HUES64 (cell line): ENCODE measurements at regions not wholly inside any gene's neighbourhood (a gene's known extent, or its start where the extent isn't known, plus 50 kb on each side); places are given as distances from the start of the nearest gene placed in this dataset.
"Not testable (repeated sequence)": the region's sequence is repeated elsewhere in the genome, so short reads cannot be mapped to it uniquely, and the experiment has no call there.

ENCODE experiments used
- H3K27ac ChIP-seq: 2 replicates; pipeline ENCODE4 v1.7.0; 2013; ENCODE audit warnings: low read depth, low read length, inconsistent platforms
- H3K27me3 ChIP-seq: 2 replicates; pipeline ENCODE4 v1.6.1; 2013; ENCODE audit warnings: mild to moderate bottlenecking, low read length; ENCODE audit not compliant: insufficient read depth
- H3K36me3 ChIP-seq: 2 replicates; pipeline ENCODE4 v1.6.1; 2013; ENCODE audit warnings: mild to moderate bottlenecking, low read length; ENCODE audit not compliant: insufficient read depth
- H3K4me1 ChIP-seq: 2 replicates; pipeline ENCODE4 v1.6.1; 2013; ENCODE audit warnings: mild to moderate bottlenecking, low read length, moderate library complexity; ENCODE audit not compliant: insufficient read depth
- H3K4me3 ChIP-seq: 2 replicates; pipeline ENCODE4 v1.5.1; 2013; ENCODE audit warnings: mild to moderate bottlenecking, low read length, moderate library complexity
- H3K9ac ChIP-seq: 2 replicates; pipeline ENCODE4 v1.6.1; 2013; ENCODE audit warnings: mild to moderate bottlenecking, low read depth, low read length
- H3K9me3 ChIP-seq: 2 replicates; pipeline ENCODE4 v1.6.1; 2013; ENCODE audit warnings: low read depth, low read length; ENCODE audit not compliant: insufficient read depth
- WGBS: fragments of 150-250, 120-280 bp; methylation state at CpG from one replicate; pipeline ENCODE4 v1.1.7; 2013; ENCODE audit warnings: missing lambda C conversion rate; 5-methylcytosine and 5-hydroxymethylcytosine counted together

DNA sequence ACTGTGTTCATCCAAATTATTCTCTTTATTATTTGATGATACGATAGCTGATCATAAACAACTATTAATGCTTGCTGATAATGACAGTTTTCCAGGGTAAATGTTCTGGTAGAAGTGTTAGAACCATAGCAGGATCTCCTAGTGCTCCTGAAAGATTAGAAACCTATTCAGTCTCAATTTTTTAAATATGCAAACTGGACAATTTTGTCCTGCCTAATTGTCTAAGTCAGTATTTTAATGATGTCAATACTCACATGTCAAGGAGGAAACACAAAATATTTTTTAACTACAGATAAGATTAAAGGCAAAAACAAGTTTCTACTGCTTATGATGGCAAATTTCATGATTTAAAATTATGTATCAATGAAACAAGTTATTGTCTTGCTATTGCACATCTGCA, 233.9 kb downstream of the RFPL4B start:
- 100% methylated on average over 1 of the region's 1 CpG for WGBS
- H3K4me3 ChIP-seq, result no peak overlapping the region
- no peaks in the 10 kb centered on the region for H3K4me1 ChIP-seq
- no peaks in the 10 kb centered on the region for H3K27me3 ChIP-seq
- H3K9me3 ChIP-seq, result no peaks in the 10 kb centered on the region
- H3K9ac ChIP-seq, result no peak overlapping the region
- no peak overlapping the region for H3K27ac ChIP-seq
- no peaks in the 10 kb centered on the region for H3K36me3 ChIP-seq

DNA sequence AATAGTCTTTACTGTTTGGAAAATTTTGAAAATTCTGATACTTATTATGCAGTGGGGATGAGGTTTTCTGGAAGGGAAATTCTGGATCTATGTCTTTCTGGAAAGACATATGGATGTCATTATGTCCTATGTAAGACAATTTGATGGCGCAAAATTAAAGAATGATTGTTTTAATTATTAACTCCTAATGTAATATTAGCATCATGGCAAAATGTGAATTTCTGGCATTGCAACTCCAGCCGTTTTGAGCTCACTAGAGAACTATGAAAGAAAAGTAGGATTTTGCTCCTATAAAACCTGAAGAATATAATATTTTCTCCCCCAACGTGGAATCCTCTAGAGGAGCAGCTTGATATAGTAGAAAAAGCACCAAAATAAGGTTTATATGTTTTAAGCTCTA, 243.2 kb downstream of the RFPL4B start:
- no peaks in the 10 kb centered on the region for H3K36me3 ChIP-seq
- H3K27me3 ChIP-seq, result no peaks in the 10 kb centered on the region
- no peak overlapping the region for H3K27ac ChIP-seq
- no peaks in the 10 kb centered on the region for H3K4me1 ChIP-seq
- H3K4me3 ChIP-seq, result no peak overlapping the region
- peaks cover 14% of the 10 kb centered on the region for H3K9me3 ChIP-seq
- no peak overlapping the region for H3K9ac ChIP-seq
- 90% methylated on average over 2 of the region's 3 CpGs for WGBS

DNA sequence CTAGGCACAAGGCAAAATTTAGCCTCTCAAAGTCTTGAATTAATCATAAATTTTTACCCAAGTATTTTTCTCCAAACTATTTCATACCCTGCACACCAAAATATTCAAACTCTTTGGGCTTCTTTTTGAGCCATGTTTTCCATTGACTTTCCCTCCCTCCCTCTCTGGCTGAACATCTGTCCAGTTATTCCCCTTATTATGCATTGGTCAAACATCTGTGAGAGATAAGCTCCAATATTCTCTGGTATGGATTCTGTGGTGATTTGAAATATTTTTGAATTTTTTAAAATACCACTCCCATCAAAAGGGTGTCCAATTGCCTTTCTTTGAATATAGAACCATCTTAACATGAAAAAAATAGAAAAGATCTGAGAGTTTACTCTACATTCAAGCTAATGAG, 244.2 kb downstream of the RFPL4B start:
- no peaks in the 10 kb centered on the region for H3K4me1 ChIP-seq
- no peak overlapping the region for H3K27ac ChIP-seq
- H3K36me3 ChIP-seq, result no peaks in the 10 kb centered on the region
- no peak overlapping the region for H3K4me3 ChIP-seq
- peaks cover 14% of the 10 kb centered on the region for H3K9me3 ChIP-seq
- H3K9ac ChIP-seq, result no peak overlapping the region
- H3K27me3 ChIP-seq, result no peaks in the 10 kb centered on the region

DNA sequence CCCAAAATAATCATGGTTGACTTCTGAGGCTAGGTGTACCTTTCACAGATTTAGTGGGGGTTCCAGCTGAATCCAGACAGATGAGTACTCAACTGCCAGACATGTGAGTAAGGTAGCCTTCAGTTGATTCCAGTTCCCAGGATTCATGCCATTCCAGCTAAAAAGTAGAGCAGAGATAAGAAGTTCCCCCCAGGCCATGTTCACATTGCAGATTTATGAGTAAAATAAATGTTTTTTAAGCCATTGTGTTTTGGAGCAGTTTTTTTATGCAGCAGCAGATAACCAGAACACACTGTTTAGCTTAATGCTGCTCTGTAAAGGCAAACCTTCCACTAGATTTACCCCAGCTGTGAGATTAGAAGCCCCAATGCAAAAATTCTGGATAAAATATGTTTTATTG, 245.0 kb downstream of the RFPL4B start:
- peaks cover 14% of the 10 kb centered on the region for H3K9me3 ChIP-seq
- H3K27ac ChIP-seq, result no peak overlapping the region
- H3K4me3 ChIP-seq, result no peak overlapping the region
- H3K9ac ChIP-seq, result no peak overlapping the region
- H3K27me3 ChIP-seq, result no peaks in the 10 kb centered on the region
- no peaks in the 10 kb centered on the region for H3K36me3 ChIP-seq
- H3K4me1 ChIP-seq, result no peaks in the 10 kb centered on the region

DNA sequence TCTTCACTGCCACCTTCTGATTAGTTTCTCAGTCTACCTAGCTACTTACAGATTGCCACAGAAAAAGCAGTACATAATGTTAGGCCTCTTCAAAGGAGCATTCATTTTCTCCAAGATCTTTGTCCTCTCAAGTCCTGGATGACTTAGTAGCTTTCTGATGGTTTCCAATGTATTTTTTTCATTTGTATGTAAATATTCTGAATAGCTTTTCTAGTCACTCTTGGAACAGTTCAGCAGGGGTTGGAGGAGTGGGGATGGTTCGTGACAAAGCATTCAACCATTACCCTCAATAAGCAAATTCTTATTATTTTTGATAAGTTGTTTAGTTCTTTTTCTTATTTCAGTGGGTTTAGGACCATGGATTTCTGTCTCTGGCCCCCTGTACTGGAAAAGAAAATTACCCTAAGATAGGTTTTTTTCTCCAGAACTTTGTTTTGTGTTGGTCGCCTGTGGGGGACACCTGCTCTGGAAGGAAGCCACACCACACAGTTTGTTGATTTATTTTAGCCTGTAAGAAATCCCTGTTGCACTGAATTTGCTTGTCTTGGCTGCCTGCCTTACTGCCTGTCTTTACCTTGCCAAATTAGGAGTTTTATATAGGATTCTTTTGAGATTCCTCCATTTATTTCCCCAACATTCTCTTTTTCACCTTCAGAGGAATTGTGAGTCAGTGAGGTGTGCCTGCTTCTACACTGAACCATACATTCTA, 247.9 kb downstream of the RFPL4B start:
- H3K9me3 ChIP-seq, result peaks cover 14% of the 10 kb centered on the region
- H3K9ac ChIP-seq, result no peak overlapping the region
- 100% methylated on average over 1 of the region's 2 CpGs for WGBS
- H3K27me3 ChIP-seq, result no peaks in the 10 kb centered on the region
- no peak overlapping the region for H3K27ac ChIP-seq
- H3K4me1 ChIP-seq, result no peaks in the 10 kb centered on the region
- H3K36me3 ChIP-seq, result no peaks in the 10 kb centered on the region
- H3K4me3 ChIP-seq, result no peak overlapping the region

DNA sequence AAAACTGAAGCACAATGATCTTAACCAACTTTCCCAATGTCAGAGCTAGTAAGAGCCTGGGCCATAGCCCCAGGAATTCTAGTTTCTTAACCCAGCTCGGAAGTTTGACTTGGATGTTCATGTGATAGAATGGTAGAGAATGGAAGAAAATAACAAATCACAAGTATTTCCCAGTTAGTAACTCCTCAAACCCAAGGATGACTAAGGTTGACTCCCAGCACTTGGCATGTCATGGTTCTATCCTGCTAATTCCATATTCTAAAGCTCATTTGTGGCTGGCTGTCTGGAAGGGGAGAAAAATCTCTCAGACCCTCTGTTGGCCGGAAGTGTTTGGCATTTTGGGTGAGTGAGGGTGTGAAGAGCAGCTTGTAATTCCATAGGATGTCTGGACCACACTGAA, 248.7 kb downstream of the RFPL4B start:
- Histone ChIP-seq H3K4me3 (no peak overlapping the region), H3K27me3 (no peaks in the 10 kb centered on the region), H3K9ac (no peak overlapping the region), H3K36me3 (no peaks in the 10 kb centered on the region), H3K4me1 (no peaks in the 10 kb centered on the region), H3K9me3 (peaks cover 14% of the 10 kb centered on the region), H3K27ac (no peak overlapping the region)
- 100% methylated on average over 1 of the region's 2 CpGs for WGBS

DNA sequence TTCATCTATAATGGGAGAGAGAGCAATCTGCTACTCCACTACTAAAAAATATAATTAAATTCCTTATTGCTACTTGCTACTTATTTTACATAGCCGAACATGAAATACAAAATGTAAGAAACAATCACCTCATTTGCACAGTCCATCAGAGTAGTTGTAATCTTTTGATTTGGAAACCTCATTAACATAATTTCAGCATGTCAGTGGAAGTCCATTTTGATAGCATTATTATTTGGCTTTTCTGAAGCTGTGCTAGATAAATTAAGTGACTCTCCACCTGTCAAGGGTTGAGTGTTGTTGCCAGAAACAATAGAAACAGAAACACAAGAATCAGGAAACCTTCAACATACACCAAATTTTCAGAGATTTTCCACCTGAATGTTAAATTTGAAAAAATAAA, 250.0 kb downstream of the RFPL4B start:
- no peak overlapping the region for H3K4me3 ChIP-seq
- no peaks in the 10 kb centered on the region for H3K4me1 ChIP-seq
- 100% methylated on average over 1 of the region's 1 CpG for WGBS
- H3K27ac ChIP-seq, result no peak overlapping the region
- H3K9me3 ChIP-seq, result peaks cover 14% of the 10 kb centered on the region
- no peaks in the 10 kb centered on the region for H3K36me3 ChIP-seq
- H3K9ac ChIP-seq, result no peak overlapping the region
- no peaks in the 10 kb centered on the region for H3K27me3 ChIP-seq

DNA sequence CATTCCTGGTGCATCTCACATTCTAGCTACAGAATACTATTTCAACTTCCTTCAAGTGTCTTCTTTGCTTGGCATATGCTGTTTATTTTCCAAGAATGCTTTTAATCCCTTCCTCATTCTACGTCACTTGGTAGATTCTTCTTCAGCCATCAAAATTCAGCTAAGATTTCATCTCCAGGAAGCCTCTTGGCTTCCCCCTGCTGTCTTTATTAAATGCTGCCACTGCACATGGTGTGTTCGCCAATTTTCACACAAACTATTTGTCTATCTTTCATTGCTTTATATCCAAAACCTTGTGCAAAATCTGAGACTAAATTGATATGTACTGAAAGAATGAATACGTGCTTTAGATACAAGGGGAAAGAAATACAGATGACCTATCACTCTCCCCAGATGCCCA, 253.0 kb downstream of the RFPL4B start:
- Histone ChIP-seq H3K4me3 (no peak overlapping the region), H3K9me3 (no peaks in the 10 kb centered on the region; the same call in 1 of the 2 replicates), H3K36me3 (no peaks in the 10 kb centered on the region), H3K27ac (no peak overlapping the region), H3K27me3 (no peaks in the 10 kb centered on the region), H3K9ac (no peak overlapping the region), H3K4me1 (no peaks in the 10 kb centered on the region)
- 90% methylated on average over 3 of the region's 3 CpGs for WGBS

DNA sequence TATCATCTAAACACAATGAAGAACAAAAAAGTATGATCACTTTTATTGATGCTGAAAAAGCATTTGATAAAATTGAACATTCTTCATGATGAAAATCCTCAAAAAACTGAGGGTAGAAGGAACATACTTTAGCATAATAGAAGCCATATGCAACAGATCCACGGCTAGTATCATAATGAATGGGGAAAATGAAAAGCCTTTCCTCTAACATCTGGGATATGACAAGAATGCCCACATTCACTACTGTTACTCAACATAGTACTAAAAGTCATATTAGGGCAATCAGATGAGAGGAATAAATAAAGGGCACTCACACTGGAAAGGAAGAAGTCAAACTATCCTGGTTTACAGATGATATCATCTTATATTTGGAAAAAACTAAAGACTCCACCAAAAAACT, 256.6 kb downstream of the RFPL4B start:
- Histone ChIP-seq H3K36me3 (no peaks in the 10 kb centered on the region), H3K9me3 (peaks cover 14% of the 10 kb centered on the region), H3K27me3 (no peaks in the 10 kb centered on the region), H3K9ac (no peak overlapping the region), H3K4me3 (no peak overlapping the region), H3K27ac (no peak overlapping the region), H3K4me1 (no peaks in the 10 kb centered on the region)
- no CpG with 5 or more reads among the region's 1 CpG for WGBS

DNA sequence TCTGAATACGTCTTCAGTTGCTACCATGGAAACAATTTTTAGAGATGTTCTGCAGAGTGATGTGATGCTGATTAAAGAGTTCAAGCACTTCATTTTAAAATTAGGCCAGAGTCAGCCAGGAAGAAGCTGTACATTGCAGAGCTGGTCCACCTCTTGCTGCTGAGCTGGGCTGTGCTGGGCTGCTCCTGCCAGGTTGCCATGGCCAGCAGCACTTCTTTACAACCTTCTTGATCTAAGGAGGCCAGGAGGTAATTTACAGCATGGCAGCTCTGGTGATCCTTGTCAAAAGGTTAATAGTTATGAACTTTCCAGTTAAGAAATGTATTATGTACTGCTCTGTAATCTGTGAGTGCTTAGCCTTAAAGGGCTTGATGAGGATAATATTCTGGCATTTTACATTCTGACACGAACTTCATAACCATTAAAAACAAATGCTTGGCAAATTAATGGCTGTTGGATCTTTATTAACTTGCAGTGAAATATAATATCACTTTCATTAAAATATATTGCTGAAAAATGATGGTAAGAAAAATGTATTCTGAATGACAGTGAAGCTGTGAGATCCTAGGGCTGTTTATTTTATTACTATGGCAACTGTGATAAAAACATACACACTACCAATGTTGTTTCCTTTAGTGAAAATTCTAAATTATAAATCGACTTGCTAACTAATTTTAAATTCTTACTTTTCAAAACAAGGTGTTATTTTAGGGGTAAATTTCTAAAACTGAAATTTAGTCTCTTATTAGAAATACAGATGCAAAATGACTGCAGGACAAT, 259.7 kb downstream of the RFPL4B start:
- WGBS, result 93% methylated on average over 1 of the region's 3 CpGs
- no peak overlapping the region for H3K4me3 ChIP-seq

DNA sequence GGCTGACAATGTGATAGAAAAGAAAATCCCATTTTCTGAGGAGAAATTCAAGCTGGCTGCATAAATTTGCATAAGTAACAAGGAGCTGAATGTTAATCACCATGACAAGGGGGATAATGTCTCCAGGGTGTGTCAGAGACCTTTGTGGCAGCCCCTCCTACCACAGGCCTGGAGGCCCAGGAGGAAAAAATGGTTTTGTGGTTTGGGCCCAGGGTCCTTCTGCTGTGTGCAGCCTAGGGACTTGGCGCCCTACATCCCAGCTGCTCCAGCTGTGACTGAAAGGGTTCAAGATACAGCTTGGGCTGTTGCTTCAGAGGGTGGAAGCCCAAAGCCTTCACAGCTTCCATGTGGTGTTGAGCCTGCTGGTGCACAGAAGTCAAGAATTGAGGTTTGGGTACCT, 261.8 kb downstream of the RFPL4B start:
- H3K9ac ChIP-seq, H3K27ac ChIP-seq, H3K27me3 ChIP-seq, H3K4me3 ChIP-seq, H3K4me1 ChIP-seq, H3K36me3 ChIP-seq: not testable (repeated sequence)
- WGBS, result 95% methylated on average over 1 of the region's 1 CpG
- peaks cover 28% of the 10 kb centered on the region for H3K9me3 ChIP-seq

More for the DNA sequence above, 259.7 kb downstream of the RFPL4B start:
- H3K36me3 ChIP-seq, result no peaks in the 10 kb centered on the region
- H3K9me3 ChIP-seq, result peaks cover 28% of the 10 kb centered on the region
- H3K27ac ChIP-seq, result no peak overlapping the region
- no peaks in the 10 kb centered on the region for H3K27me3 ChIP-seq
- no peak overlapping the region for H3K9ac ChIP-seq
- no peaks in the 10 kb centered on the region for H3K4me1 ChIP-seq
